NCI-H748 treated with DMSO at 0.1 percent for 48 hours (cell line): ENCODE measurements at regions not wholly inside any gene's neighbourhood (a gene's known extent, or its start where the extent isn't known, plus 50 kb on each side); places are given as distances from the start of the nearest gene placed in this dataset.

ENCODE experiments used
- DNase-seq: peaks from one replicate; lab custom pipeline; 2025; lab: John Stamatoyannopoulos, UW

- no peak for DNase-seq
Measured at GRCh38 chr6:23584134-23584763, 541.8 kb upstream of the NRSN1 start.

GRCh38 chr6:23587582-23587981 lies 538.4 kb upstream of the NRSN1 start:
- no peak for DNase-seq

- DNase-seq: no peak
Measured at GRCh38 chr6:23589811-23590210, 536.2 kb upstream of the NRSN1 start.

GRCh38 chr6:23590498-23591126 lies 535.4 kb upstream of the NRSN1 start:
- DNase-seq: no peak

GRCh38 chr6:23591761-23592160 lies 534.3 kb upstream of the NRSN1 start:
- no peak for DNase-seq

- peak; percentile 17 for DNase-seq
Measured at GRCh38 chr6:23600118-23600517, 525.9 kb upstream of the NRSN1 start.

- DNase-seq: no peak
Measured at GRCh38 chr6:23601811-23602345, 524.1 kb upstream of the NRSN1 start.

- no peak for DNase-seq
Measured at GRCh38 chr6:23608931-23609435, 517.0 kb upstream of the NRSN1 start.

GRCh38 chr6:23611776-23612381 lies 514.1 kb upstream of the NRSN1 start:
- no peak for DNase-seq

GRCh38 chr6:23618366-23618765 lies 507.6 kb upstream of the NRSN1 start:
- no peak for DNase-seq

GRCh38 chr6:23620911-23621401 lies 505.1 kb upstream of the NRSN1 start:
- no peak for DNase-seq

GRCh38 chr6:23630726-23631635 lies 495.0 kb upstream of the NRSN1 start:
- no peak for DNase-seq

GRCh38 chr6:23633996-23634395 lies 492.0 kb upstream of the NRSN1 start:
- peak; percentile 88 for DNase-seq

- DNase-seq: no peak
Measured at GRCh38 chr6:23635150-23635549, 490.9 kb upstream of the NRSN1 start.

GRCh38 chr6:23637296-23637695 lies 488.7 kb upstream of the NRSN1 start:
- no peak for DNase-seq

- DNase-seq: no peak
Measured at GRCh38 chr6:23642849-23643248, 483.2 kb upstream of the NRSN1 start.

- DNase-seq: no peak
Measured at GRCh38 chr6:23647045-23647444, 479.0 kb upstream of the NRSN1 start.

- DNase-seq: no peak
Measured at GRCh38 chr6:23650676-23651075, 475.3 kb upstream of the NRSN1 start.

- no peak for DNase-seq
Measured at GRCh38 chr6:23654745-23655144, 471.3 kb upstream of the NRSN1 start.

- peak; percentile 38 for DNase-seq
Measured at GRCh38 chr6:23655525-23655924, 470.5 kb upstream of the NRSN1 start.

- peak; percentile 98 for DNase-seq
Measured at GRCh38 chr6:23656255-23657194, 469.5 kb upstream of the NRSN1 start.
